HG03159 (cell line): ENCODE measurements at regions not wholly inside any gene's neighbourhood (a gene's known extent, or its start where the extent isn't known, plus 50 kb on each side); places are given as distances from the start of the nearest gene placed in this dataset.

Source experiments
- ATAC-seq: cut with Tn5 transposase; IDR thresholded peaks from one replicate; pipeline ENCODE4 v1.9.1; 2021; ENCODE audit warnings: mild to moderate bottlenecking, moderate library complexity; ENCODE audit not compliant: unreplicated experiment

DNA sequence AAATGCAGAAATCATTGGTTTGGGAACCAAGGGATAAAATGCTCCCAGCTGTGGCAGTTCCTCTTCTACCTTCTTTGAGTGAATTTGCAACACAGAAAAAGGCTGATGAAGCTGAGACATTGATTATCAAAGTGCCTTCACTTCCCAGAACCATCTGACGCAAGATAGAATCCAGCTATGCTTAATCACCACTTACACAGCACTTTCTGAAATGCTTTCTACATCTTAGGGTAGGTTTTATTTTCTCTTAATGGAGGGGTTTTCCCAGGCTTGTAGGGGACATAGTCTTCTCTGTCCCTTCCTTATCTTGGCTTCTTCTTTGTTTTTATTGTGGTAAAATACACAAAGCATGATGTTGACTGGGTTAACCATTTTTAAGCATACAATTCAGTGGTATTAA, 332.6 kb upstream of the ZNF32 start:
- no peak for ATAC-seq

DNA sequence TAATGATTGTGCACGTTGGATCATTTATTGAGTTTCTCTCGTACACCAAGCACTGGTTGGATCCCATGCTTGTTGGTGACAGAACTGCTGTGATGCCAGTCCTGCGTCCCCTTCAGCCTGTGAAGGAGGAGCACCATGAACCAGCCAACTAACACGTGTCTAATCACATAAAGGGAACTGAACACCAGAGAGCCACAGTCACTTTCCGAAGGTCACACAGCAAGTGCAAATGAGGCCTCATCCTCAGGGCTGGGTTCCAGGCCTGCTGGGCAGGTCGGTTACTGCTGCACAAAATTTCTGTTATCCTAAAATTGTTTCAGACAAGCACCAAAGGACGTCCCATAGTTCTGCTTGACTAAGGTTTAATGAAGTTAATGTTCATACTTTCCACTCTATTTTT, 332.0 kb upstream of the ZNF32 start:
- no peak for ATAC-seq

DNA sequence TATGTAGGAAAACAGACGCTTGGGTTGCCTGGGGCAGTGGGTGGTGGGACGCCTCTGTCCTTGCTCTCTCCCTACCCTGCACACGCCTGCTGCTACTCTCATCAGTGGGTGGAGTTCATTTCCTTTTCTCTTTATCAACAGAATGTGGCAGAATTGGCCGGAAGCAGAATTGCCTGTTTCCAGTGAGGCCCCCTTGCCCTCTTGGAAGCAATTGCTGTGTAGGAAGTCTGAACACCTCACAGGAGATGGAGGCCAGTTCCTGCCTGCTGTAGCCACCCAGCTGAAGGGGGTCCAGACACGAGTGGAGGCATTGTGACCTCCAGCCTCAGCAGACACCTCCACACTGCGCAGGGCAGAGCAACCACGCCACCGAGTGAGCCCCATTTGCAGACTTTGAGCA, 331.6 kb upstream of the ZNF32 start:
- ATAC-seq, result no peak

DNA sequence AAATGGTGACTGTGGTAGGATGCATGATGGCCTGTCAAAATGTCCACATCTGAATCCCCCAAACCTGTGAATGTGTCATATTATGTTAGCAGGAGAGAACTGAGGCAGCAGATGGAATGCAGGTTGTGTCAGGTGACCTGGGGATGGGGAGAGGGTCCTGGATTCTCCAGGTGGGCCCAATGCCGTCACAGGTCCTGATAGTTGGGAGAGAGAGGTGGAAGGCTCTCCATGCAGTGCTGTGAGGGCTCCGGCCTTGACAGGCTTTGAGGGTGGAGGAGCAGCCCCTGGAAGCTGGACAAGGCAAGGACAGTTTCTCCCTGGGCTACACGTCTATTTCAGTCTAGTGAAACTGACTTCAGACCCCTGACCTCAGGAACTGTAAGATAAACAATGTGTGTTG, 330.9 kb upstream of the ZNF32 start:
- no peak for ATAC-seq

DNA sequence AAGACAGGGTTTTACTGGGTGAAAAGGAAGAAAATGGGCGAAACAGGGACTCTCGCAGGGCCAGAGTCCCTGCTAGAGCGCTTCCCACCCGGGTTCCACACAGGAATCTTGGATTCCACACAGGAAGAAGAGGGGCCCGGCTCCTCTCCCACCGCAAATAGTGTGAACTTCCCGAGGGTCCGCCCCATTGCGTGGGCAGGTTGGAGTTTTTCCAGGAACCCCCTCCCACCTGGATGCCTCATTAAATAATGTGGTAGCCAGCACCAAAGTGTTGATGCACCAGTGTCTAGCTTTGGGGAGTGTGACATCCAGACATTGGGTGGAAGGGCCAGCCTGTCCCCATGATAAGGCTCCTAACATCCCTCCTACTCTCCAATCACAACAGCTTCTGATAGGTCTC, 330.3 kb upstream of the ZNF32 start:
- ATAC-seq, result no peak

DNA sequence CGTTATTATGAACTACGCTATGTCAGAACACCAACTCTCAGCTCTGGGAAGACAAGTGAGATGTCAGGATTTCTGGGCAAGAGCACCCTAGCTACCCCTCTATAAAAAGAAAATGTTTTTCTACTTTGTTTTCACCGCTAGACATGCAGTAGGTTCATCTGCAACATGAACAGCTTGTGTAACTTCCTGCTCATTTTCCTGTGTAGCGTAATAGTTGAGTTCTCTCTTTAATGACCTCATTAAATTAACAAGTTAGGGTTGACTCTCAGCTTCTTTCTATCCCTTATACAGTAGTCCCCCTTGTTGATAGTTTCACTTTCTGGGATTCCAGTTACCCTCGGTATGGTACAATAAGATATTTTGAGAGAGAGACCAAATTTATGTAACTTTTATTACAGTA, 329.4 kb upstream of the ZNF32 start:
- ATAC-seq, result no peak

DNA sequence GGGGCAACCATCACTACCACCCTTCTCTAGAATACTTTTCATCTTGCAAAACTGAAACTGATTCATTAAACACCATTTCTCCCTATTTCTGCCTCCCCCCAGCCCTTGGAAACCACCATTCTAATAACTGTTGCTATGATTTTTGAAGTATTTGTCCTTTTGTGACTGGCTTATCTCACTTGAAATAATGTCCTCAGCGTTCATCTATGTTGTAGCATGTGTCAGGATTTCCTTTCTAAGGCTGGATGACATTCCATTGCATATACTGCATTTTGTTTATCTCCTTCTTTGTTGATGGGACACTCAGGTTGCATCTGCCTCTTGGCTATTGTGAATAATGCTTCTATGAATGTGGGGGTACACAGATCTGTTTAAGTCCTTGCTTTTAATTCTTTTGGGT, 327.6 kb upstream of the ZNF32 start:
- no peak for ATAC-seq

DNA sequence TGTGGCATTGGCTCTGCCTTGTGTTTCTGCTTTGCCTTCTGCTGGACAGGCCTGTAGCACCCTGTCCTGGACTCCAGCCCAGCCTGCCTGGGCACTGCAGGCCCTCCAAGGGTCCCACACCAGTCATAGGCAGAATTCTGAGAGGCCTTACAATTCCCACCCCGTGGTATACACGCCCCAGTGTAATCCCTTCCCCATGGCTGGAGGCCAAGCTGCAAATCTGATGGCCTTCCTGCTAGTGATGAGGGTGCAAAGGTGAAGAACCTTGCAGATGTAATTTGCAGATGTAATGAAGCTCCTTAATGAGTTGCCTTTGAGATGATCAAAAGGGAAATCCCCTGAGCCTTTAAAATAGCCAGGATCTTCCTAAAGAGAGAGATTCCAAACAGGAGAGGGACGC, 325.1 kb upstream of the ZNF32 start:
- ATAC-seq, result no peak

DNA sequence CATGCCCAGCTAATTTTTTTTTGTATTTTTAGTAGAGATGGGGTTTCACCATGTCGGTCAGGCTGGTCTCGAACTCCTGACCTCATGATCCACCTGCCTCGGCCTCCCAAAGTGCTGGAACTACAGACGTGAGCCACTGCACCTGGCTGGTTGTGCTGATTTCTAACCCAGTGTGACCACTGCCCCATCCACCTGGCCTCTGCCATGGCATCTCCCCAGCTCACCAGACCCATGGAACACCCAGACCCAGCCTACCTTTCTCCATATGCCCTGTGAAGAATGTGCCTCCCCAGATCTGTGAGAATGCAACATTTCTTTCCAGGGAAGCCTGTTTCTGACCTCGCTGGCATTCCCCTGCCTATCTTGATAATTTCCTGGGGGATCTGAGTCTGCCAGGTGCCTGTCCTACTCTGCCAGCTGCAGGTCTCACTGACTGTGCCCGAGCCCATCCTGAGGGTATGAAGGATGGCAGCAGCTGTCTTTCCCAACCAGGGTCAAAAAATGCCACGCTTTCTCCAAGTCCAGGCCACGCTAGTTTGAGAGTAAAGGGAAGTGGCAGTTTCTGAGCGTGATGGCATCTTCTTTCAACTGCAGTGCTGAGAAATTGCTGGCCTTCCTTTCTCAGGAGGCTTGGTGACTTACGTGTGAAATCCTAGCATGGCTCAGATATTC, 324.4 kb upstream of the ZNF32 start:
- no peak for ATAC-seq

DNA sequence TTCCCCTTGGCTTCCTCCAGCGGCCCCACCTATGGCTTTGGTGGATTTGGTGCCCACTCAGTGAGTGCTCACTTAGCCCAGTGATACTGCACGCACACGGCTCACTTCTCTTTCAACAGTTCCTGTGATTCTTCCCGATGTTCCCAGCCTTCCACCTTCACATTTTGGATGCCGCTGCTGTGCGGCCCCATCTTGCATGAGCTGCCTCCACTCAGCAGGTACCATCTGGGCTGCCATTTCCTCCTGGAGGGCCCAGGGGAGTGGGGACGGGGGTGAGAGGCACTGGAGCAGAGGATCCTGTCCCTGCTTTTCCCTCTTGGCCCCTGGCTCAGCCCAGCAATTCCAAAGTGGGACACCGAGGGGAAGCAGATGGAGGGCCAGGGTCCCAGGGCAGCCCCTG, 323.3 kb upstream of the ZNF32 start:
- no peak for ATAC-seq

DNA sequence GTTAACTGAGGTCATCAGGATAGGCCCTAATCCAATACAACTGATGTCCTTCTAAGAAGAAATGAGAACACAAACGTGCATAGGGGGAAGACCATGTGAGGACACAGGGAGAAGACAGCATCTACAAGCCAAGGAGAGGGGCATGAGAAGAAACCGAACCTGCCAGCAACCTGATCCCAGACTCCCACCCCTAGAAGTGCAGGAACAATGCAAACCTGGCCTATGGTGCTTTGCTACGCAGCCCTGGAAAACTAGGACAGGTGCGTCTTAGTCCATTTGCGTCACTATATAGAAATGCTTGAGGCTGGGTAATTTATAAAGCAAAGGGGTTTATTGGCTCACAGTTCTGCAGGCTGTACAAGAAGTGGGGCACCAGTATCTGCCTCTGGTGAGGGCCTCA, 322.6 kb upstream of the ZNF32 start:
- no peak for ATAC-seq

DNA sequence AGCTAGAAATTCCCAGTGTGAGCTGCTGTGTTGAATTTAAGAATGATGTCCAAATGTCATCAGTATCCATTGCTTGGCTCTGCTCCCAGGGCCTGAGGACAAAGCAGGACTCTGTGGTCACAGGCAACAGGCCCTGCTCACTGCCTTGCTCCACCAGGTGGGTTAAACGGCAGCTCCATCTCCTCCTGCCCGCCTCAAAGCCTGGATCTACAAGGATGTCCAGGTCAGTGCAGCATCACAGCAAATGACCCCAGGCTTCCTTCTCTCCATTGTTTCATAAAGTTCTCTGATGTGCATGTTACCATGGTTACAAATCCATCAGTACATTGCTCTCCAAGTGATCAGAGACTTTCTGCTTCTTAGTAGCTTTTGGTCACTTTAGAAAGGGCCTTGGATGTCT, 322.0 kb upstream of the ZNF32 start:
- no peak for ATAC-seq

DNA sequence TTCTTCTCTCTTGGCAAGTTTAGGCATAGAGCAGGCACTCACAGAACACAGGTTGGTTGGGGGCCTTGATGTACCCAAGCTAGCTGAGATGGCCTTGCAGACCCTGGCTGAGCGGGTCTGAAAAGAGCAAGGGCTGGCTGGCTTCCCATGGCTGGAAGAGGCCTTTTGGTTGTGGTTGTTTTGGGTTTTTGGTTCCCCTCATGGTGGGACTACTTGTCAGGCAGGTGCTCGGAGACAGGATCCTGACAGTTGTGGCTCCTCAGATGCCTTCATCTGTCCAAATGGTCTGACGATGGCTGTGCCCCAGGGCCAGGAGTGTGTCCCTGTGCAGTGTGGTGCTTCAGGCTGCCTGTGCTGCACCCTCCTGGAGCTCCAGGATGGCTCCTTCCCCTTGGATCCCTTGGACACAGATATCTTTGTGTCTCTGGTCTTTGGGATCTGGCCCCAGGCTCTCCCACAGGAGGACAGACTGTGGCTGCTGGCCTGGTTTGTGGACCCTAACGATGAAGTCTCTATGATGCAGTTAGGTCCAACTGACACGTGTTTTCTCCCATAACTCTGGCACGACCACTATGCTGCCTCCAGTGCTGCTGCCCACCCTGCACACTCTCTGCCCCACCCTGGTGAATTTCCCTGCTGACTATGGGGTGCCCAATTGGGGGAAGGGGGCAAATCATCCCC, 321.5 kb upstream of the ZNF32 start:
- no peak for ATAC-seq

DNA sequence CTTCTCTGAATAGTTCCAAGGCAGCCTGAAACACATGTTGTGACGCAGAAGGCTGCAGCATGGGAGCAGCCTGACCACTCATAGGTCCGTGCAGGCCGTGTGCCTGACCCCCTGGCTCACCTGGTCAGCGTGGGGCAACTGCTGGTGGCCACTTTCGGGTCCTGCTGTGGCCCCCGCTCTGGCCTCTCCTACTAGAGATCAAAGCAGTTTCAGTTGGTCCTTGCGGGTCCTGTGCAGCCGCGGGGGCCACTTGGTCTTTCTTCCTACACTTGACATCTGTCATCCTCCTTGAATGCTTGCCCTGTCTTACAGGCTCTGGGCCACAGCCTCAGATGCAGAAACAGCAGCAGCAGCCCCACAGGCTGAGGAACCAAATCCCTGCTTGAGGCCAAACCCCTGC, 320.8 kb upstream of the ZNF32 start:
- ATAC-seq, result no peak

DNA sequence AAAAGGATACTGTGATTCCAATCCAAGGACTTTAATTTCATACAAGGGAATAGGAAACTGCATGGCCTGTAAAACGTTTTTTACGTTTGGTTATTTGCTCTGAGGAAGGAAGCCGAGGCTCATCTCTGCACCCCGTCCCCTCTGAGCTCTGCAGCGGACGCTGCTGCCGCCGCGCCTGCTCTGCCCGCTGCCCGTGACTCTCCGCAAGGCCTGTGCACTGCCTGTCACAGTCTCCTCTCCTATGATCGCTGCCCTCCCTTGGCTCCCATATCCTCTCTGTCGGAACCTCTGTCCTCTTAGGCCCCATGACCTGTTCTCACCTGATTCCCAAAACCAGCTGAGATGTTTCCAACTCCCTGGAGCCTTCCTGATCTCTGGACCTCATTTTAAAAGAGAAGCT, 320.3 kb upstream of the ZNF32 start:
- no peak for ATAC-seq

DNA sequence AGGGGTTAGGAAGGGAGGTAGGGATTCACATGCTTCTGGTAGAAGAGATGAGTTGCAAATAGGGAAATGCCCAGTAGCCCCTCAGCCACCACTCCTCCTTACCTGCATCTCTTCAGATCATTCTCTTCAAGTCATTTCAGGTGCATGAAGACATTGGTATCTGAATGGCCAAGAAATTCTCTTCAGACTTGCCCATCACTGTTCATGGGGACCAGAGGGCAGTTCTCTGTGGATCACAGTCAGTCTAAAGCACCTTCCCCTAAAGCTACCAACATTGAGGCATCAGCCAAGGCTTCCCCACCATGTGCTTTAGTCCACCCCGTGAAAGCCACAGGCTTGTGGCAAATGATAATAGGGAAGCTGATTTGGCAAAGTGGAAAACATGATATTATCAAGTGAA, 319.4 kb upstream of the ZNF32 start:
- ATAC-seq, result no peak

DNA sequence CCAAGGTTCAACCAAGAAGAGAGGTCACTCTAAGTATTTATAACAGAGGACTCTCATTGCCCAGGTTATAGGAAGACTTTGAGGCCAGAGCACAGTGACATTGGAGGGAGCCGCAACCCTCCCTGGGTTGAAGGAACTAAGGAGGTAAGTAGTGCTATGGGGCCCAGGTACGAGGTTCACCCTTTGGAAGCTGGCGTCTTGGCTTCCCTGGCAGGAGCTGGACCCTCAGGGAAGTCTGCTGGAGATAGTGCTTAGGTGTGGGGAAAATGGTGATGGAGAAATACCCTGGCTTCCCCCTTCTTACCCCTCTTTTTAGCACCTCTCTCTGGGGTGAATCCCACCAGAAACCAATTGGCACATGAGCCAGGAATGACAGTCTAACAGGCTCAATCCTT, 317.9 kb upstream of the ZNF32 start:
- ATAC-seq, result no peak

DNA sequence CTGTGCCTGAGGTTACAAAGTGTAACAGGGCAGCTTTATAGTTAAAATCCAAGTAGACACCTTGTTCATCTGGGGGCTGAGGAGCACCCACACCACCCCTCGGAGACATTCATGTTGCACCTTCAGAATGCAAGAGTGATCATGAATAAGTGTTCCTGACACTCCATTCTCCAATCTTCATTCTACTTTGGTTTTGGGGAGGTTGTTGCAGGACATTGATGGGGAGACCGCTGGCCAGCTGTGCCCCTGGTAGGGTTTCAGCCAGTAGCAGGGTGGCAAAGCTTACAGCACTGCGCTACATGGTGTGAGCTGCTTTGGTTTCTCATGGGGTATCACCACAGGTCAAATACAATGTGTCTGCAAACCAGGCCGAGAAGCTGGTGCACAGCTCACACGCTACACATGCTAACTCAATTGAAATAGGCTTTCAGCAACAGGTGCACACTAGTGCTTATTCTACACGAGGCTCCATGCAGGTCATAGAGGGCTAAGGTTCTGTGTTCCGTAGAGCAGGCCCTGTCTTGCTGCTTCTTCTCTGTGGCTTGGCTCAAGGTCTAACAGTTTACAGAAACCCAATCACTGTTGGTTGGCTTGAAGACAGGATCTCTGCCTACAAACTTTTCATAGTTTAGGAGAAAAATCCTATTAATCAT, 317.4 kb upstream of the ZNF32 start:
- ATAC-seq, result no peak

DNA sequence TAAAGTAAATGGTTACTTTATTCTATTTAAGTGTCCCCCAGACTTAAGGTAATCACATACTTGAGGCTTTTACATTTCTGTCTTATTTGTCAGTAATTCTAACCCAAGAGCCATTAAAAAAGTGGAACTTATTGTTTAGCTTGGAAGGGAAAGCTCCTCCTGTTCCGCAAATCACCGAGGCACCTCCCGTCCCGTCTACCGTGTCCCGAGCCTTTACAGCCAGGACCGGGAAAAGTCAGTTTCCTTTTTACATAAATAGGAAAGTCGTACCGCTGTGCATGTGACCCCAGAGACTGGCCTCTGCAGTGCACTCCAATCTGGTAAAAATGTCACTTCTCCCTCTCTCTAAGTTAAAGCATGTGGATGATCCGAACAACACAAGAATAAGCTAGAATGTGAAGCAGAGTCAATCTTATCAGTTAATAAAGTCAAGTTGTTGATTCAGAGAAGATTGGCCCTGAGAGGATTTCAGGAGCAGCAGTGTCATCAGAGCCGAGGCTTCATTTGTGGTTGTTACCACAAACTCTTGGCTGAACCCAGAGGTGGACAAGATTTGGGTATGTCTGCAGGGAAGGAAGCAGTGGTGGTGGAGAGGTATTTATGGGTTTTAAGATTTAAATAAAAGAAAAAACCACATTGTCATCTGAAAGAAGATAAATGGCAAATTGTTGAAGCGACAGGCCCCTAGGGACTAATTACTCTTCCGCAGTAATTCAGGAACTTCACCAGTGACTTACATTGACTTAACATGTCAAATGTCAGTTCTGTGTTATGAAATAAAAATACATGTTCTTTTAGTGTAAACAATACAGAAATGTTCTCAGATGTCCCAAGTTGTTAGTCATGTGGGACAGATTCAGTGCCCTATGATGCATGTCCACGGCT, 316.6 kb upstream of the ZNF32 start:
- no peak for ATAC-seq

DNA sequence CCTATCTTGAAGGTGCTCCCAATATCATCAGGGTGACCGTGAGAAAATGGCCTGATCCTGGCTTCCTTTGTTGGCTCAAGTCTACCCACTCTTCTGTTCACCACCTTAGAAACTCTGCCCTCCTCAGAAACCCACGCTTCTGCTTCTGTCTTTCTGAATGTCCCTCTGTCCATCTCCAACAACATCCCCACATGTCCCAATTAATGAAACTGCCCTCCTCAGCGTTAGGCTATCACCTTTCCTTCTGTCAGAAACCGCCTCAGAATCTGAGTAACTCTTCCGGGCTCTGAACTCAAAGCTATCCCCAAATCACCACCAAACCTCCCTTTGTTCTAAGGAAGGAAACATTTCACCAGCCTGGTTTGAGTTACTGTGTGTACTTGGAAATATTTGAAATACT, 315.8 kb upstream of the ZNF32 start:
- ATAC-seq, result no peak

DNA sequence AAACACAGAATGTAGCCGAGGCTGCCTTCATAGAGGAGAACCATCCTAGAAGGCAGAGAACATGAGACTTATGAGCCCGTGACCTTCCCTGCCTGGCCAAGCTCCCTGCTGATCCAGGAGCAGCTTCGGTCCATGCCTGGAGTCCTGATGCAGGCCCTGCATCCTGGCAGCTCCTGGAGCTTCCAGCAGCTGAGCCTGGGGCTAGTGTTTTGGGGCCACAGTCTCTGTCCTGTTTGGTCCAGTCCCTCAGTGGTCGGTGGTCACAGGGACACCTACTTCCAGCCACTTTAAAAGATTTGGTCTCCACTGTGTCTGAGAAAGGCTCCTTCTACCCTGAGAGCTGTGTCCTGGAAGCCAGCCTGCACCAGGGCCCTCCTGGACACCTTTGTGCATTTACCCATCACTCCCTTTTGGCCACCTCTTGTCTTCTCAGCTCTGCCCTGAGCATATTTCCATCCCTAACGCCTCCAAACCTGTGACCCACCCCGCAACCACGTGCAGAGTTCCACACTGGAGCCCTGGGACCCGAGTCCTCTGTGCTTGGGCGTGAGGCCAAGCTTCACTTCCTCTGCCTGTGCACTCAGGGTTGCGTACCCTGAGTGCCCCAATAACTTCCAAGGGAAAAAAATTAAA, 315.2 kb upstream of the ZNF32 start:
- ATAC-seq, result no peak
